ENCODE measurements at regions not wholly inside any gene's neighbourhood (a gene's known extent, or its start where the extent isn't known, plus 50 kb on each side); places are given as distances from the start of the nearest gene placed in this dataset.

DNA sequence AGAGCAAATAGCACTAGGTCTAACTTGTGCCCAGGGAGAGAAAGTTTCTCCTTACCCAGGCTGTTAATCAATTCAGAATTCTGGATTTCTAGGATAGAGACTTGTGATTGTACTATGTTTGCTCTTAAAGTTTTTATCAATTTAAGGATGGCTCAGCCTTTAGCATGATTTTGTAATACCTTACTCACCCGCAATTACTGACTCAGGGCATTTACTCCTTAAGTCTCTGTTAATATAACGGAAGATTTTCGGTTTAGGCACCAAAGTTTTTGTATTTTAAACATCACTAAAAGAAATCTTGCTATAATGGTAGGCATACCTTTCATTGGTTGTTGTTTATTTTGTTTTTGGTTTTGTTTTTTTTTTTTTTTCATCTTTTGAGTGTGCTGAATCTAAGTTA lies 358.2 kb downstream of the RBM43 start:
- Mint-ChIP-seq H3K36me3 (ENCODE audit: insufficient read depth, unreplicated experiment) (no peaks in the 10 kb centered on the region), H3K4me1 (ENCODE audit: low read depth, unreplicated experiment) (no peaks in the 10 kb centered on the region), H3K27ac (ENCODE audit: unreplicated experiment) (no peak overlapping the region), H3K4me3 (ENCODE audit: unreplicated experiment) (no peak overlapping the region), H3K27me3 (ENCODE audit: insufficient read depth, unreplicated experiment) (peaks cover 5% of the 10 kb centered on the region), H3K9me3 (ENCODE audit: unreplicated experiment) (peaks cover 17% of the 10 kb centered on the region)
- TF ChIP-seq, protein P1, sequence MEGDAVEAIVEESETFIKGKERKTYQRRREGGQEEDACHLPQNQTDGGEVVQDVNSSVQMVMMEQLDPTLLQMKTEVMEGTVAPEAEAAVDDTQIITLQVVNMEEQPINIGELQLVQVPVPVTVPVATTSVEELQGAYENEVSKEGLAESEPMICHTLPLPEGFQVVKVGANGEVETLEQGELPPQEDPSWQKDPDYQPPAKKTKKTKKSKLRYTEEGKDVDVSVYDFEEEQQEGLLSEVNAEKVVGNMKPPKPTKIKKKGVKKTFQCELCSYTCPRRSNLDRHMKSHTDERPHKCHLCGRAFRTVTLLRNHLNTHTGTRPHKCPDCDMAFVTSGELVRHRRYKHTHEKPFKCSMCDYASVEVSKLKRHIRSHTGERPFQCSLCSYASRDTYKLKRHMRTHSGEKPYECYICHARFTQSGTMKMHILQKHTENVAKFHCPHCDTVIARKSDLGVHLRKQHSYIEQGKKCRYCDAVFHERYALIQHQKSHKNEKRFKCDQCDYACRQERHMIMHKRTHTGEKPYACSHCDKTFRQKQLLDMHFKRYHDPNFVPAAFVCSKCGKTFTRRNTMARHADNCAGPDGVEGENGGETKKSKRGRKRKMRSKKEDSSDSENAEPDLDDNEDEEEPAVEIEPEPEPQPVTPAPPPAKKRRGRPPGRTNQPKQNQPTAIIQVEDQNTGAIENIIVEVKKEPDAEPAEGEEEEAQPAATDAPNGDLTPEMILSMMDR (IDR thresholded peaks at IDR 0.05; ENCODE audit: insufficient read depth in 1 of 2, low read depth in 1 of 2, low read length in 1 of 2, severe bottlenecking in 1 of 2, unreplicated experiment in 1 of 2): no peak
- intact Hi-C loops (cut with micrococcal nuclease; ENCODE audit: unreplicated experiment): no loop called here
- BruUV-seq (replicated peaks): no TSS peak
- ChIA-PET POLR2A (no interaction called here), CTCF (no interaction called here)
- Histone ChIP-seq H3K27me3 (replicated peaks; ENCODE audit: control insufficient read depth, insufficient read depth, low read length) (no peaks in the 10 kb centered on the region), H3K4me3 (ENCODE audit: low read depth, low read length) (no peak overlapping the region), H3K9me3 (peaks cover 7% of the 10 kb centered on the region; the same call in 1 of the 2 replicates), H3K4me1 (no peaks in the 10 kb centered on the region), H3K36me3 (ENCODE audit: control insufficient read depth, insufficient read depth, low read length) (no peaks in the 10 kb centered on the region)
- DNase-seq: no peak

DNA sequence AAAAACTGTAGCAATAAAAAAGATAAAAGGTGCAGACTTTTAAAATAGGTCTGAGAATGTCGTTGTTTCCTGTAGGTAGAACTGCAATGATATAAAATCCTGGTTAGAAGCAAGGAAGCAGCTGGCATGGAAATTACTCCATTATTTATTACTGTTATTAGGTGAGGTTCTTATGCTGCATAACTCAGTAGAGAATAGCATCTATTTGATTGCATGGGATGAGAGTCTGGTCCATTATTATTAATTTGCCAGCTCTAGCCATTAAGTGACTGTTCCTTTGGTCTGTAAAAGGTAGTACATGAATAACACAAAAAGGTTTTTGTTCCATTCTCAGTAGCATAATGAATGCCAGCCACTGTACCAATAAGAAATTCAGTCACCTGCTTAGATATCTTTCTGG lies 358.6 kb downstream of the RBM43 start:
- CTCF ChIA-PET: no interaction called here
- no peaks in the 10 kb centered on the region for H3K27me3 ChIP-seq (replicated peaks; ENCODE audit: control insufficient read depth, insufficient read depth, low read length)
- TF ChIP-seq, protein P1 (IDR thresholded peaks at IDR 0.05; ENCODE audit: insufficient read depth in 1 of 2, low read depth in 1 of 2, low read length in 1 of 2, severe bottlenecking in 1 of 2, unreplicated experiment in 1 of 2): no peak
- Mint-ChIP-seq H3K27ac (ENCODE audit: unreplicated experiment) (no peak overlapping the region), H3K36me3 (ENCODE audit: insufficient read depth, unreplicated experiment) (no peaks in the 10 kb centered on the region), H3K9me3 (ENCODE audit: unreplicated experiment) (peaks cover 17% of the 10 kb centered on the region), H3K4me1 (ENCODE audit: low read depth, unreplicated experiment) (no peaks in the 10 kb centered on the region), H3K4me3 (ENCODE audit: unreplicated experiment) (no peak overlapping the region), H3K27me3 (ENCODE audit: insufficient read depth, unreplicated experiment) (peaks cover 5% of the 10 kb centered on the region)
- H3K4me1 ChIP-seq: no peaks in the 10 kb centered on the region
- intact Hi-C loops (cut with micrococcal nuclease; ENCODE audit: unreplicated experiment): no loop called here
- H3K4me3 ChIP-seq (ENCODE audit: low read depth, low read length): no peak overlapping the region
- H3K36me3 ChIP-seq (ENCODE audit: control insufficient read depth, insufficient read depth, low read length): no peaks in the 10 kb centered on the region
- no peak for DNase-seq
- POLR2A ChIA-PET: no interaction called here
- no TSS peak for BruUV-seq (replicated peaks)
- peaks cover 7% of the 10 kb centered on the region; the same call in 1 of the 2 replicates for H3K9me3 ChIP-seq

DNA sequence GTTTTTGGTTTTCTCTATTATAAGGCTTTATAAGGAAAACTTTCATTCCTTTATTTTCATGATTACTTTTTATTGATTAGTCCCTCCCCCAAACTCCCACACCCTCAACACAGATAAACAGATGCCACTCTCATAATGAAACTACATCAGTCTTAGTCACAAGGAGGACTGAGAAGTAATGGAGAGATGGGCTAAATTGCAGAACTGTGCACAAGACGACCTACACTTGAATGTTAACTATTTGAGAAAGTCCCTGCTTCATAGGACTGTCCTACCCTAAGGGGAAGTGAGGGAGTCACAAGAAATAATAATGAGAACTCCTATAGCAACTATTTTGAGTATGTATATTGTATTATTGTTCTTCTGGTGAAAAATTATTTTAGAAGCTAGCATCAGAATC lies 360.8 kb downstream of the RBM43 start:
- no peak overlapping the region for H3K4me3 ChIP-seq (ENCODE audit: low read depth, low read length)
- intact Hi-C loops (cut with micrococcal nuclease; ENCODE audit: unreplicated experiment): no loop called here
- Mint-ChIP-seq H3K4me1 (ENCODE audit: low read depth, unreplicated experiment) (no peaks in the 10 kb centered on the region), H3K36me3 (ENCODE audit: insufficient read depth, unreplicated experiment) (no peaks in the 10 kb centered on the region), H3K27me3 (ENCODE audit: insufficient read depth, unreplicated experiment) (no peaks in the 10 kb centered on the region), H3K9me3 (ENCODE audit: unreplicated experiment) (peaks cover 17% of the 10 kb centered on the region), H3K27ac (ENCODE audit: unreplicated experiment) (no peak overlapping the region), H3K4me3 (ENCODE audit: unreplicated experiment) (no peak overlapping the region)
- H3K4me1 ChIP-seq: no peaks in the 10 kb centered on the region
- ChIA-PET CTCF (no interaction called here), POLR2A (no interaction called here)
- TF ChIP-seq, protein P1 (IDR thresholded peaks at IDR 0.05; ENCODE audit: insufficient read depth in 1 of 2, low read depth in 1 of 2, low read length in 1 of 2, severe bottlenecking in 1 of 2, unreplicated experiment in 1 of 2): no peak
- BruUV-seq (replicated peaks): no TSS peak
- no peaks in the 10 kb centered on the region for H3K27me3 ChIP-seq (replicated peaks; ENCODE audit: control insufficient read depth, insufficient read depth, low read length)
- peaks cover 7% of the 10 kb centered on the region; the same call in 1 of the 2 replicates for H3K9me3 ChIP-seq
- DNase-seq: no peak
- no peaks in the 10 kb centered on the region for H3K36me3 ChIP-seq (ENCODE audit: control insufficient read depth, insufficient read depth, low read length)
